IMR-90 (cell line): ENCODE measurements at regions not wholly inside any gene's neighbourhood (a gene's known extent, or its start where the extent isn't known, plus 50 kb on each side); places are given as distances from the start of the nearest gene placed in this dataset.

Experiments used
- BHLHE40 ChIP-seq: fragments of 150-350 bp; IDR thresholded peaks from 2 replicates; pipeline ENCODE4 v1.6.1; 2016; ENCODE audit warnings: mild to moderate bottlenecking, low read depth, low read length
- CEBPB ChIP-seq: IDR thresholded peaks from 2 replicates; pipeline ENCODE4 v1.6.1; 2012; ENCODE audit warnings: low read depth, low read length, improper control_type of control experiment
- CHD1 ChIP-seq: IDR thresholded peaks from 2 replicates; pipeline ENCODE4 v1.6.1; 2012; ENCODE audit warnings: low read depth, low read length, improper control_type of control experiment
- CTCF ChIP-seq: conservative IDR thresholded peaks from 2 replicates; pipeline ENCODE4 v1.5.1; 2012; ENCODE audit warnings: mild to moderate bottlenecking, low read depth, low read length, improper control_type of control experiment
- MAFK ChIP-seq: IDR thresholded peaks from 2 replicates; pipeline ENCODE4 v1.6.1; 2012; ENCODE audit warnings: low read depth, low read length, improper control_type of control experiment
- POLR2A ChIP-seq: IDR thresholded peaks from 2 replicates; pipeline ENCODE4 v1.6.1; 2012; ENCODE audit warnings: mild to moderate bottlenecking, low read depth, low read length
- RAD21 ChIP-seq: IDR thresholded peaks from 2 replicates; pipeline ENCODE4 v1.6.1; 2012; ENCODE audit warnings: low read length, improper control_type of control experiment
- RFX5 ChIP-seq: IDR thresholded peaks from 2 replicates; pipeline ENCODE4 v1.8.0; 2012; ENCODE audit warnings: low read depth, mild to moderate bottlenecking, low read length, moderate library complexity
- SMC3 ChIP-seq: fragments of 150-350 bp; IDR thresholded peaks from 2 replicates; pipeline ENCODE4 v1.6.1; 2016; ENCODE audit warnings: low read depth, mild to moderate bottlenecking, antibody characterized with exemption, low read length, moderate library complexity

GRCh38 chr6:15930207-15930606 is 198.7 kb upstream of the MYLIP start:
- no peak for TF ChIP-seq CTCF
- TF ChIP-seq POLR2A, result no peak
- TF ChIP-seq CEBPB, result no peak
- no peak for TF ChIP-seq RAD21
- no peak for TF ChIP-seq SMC3
- no peak for TF ChIP-seq RFX5
- TF ChIP-seq CHD1, result no peak
- no peak for TF ChIP-seq MAFK
- TF ChIP-seq BHLHE40, result no peak
